HEK293 (cell line): ENCODE measurements at regions not wholly inside any gene's neighbourhood (a gene's known extent, or its start where the extent isn't known, plus 50 kb on each side); places are given as distances from the start of the nearest gene placed in this dataset.
A peak's percentile ranks its signal among the peaks of the same experiment; 100 is the strongest.

ENCODE experiments used
- CTCF ChIA-PET: fragments of 350-600 bp; formaldehyde crosslinking; extraction: SDS; loops from one replicate; lab custom pipeline; 2021; ENCODE audit warnings: antibody characterized with exemption; lab: Yijun Ruan, JAX
- POLR2A ChIA-PET: fragments of 300-600 bp; formaldehyde crosslinking; extraction: SDS; loops from one replicate; lab custom pipeline; 2020; ENCODE audit warnings: antibody characterized with exemption, inconsistent platforms; lab: Yijun Ruan, JAX
- H3K27ac ChIP-seq: fragments of 200-500 bp; sonication (Bioruptor generic); 2 replicates; pipeline ENCODE4 v1.5.1; 2014; ENCODE audit warnings: low read depth, low read length, control low read depth, inconsistent platforms; ENCODE audit errors: extremely low read depth
- H3K36me3 ChIP-seq, 2 experiments: fragments of 200-500 bp in 1 of 2; sonication (Bioruptor generic) in 1 of 2; 1 replicate in 1 of 2; 2 replicates in 1 of 2; pipeline ENCODE4 v1.5.1; 2014 to 2017; ENCODE audit warnings: inconsistent platforms in 2 of 2, low read length in 2 of 2; ENCODE audit not compliant: control insufficient read depth in 2 of 2, insufficient read depth in 1 of 2
- H3K4me1 ChIP-seq: fragments of 200-500 bp; sonication (Bioruptor generic); 2 replicates; pipeline ENCODE4 v1.5.1; 2014; ENCODE audit warnings: mild to moderate bottlenecking, low read length, inconsistent platforms; ENCODE audit not compliant: control insufficient read depth, insufficient read depth
- H3K4me3 ChIP-seq: 2 replicates; pipeline ENCODE4 v1.5.1; 2011; ENCODE audit warnings: low read depth, mild to moderate bottlenecking, control low read depth, low read length, moderate library complexity
- H3K9me3 ChIP-seq: fragments of 200-500 bp; sonication (Bioruptor generic); 2 replicates; pipeline ENCODE4 v1.5.1; 2014; ENCODE audit warnings: low read depth, low read length, inconsistent platforms; ENCODE audit not compliant: control insufficient read depth, insufficient read depth
- KLF1 ChIP-seq: fragments of 450-650 bp; formaldehyde crosslinking; IDR thresholded peaks from 2 replicates; pipeline ENCODE4 v1.5.1; 2016; ENCODE audit warnings: missing biosample characterization, missing genetic modification characterization
- KLF10 ChIP-seq: fragments of 450-650 bp; IDR thresholded peaks from 2 replicates; pipeline ENCODE4 v1.5.1; 2018; ENCODE audit warnings: missing biosample characterization, mild to moderate bottlenecking, missing genetic modification characterization
- MZF1 ChIP-seq: fragments of 450-650 bp; formaldehyde crosslinking; IDR thresholded peaks from 2 replicates; pipeline ENCODE4 v1.5.1; 2017; ENCODE audit warnings: missing biosample characterization, missing genetic modification characterization, borderline replicate concordance
- ZNF146 ChIP-seq: fragments of 450-650 bp; formaldehyde crosslinking; IDR thresholded peaks from 2 replicates; pipeline ENCODE4 v1.5.1; 2016; ENCODE audit warnings: missing biosample characterization, missing genetic modification characterization
- ZNF202 ChIP-seq: fragments of 450-650 bp; formaldehyde crosslinking; IDR thresholded peaks from 2 replicates; pipeline ENCODE4 v1.5.1; 2016; ENCODE audit warnings: missing biosample characterization, missing genetic modification characterization, borderline replicate concordance
- ZNF23 ChIP-seq: fragments of 450-650 bp; formaldehyde crosslinking; IDR thresholded peaks from 2 replicates; pipeline ENCODE4 v1.5.1; 2016; ENCODE audit warnings: missing biosample characterization, missing genetic modification characterization, borderline replicate concordance
- ZNF302 ChIP-seq: fragments of 450-650 bp; formaldehyde crosslinking; IDR thresholded peaks from 2 replicates; pipeline ENCODE4 v1.5.1; 2016; ENCODE audit warnings: missing biosample characterization, missing genetic modification characterization, low read depth
- ZNF518A ChIP-seq: fragments of 450-650 bp; formaldehyde crosslinking; conservative IDR thresholded peaks from 2 replicates; pipeline ENCODE4 v1.5.1; 2016; ENCODE audit warnings: low read depth, missing biosample characterization, missing genetic modification characterization
- ZNF558 ChIP-seq: fragments of 450-650 bp; formaldehyde crosslinking; IDR thresholded peaks from 2 replicates; pipeline ENCODE4 v1.5.1; 2016; ENCODE audit warnings: missing biosample characterization, missing genetic modification characterization
- ZNF629 ChIP-seq: fragments of 450-650 bp; formaldehyde crosslinking; IDR thresholded peaks from 2 replicates; pipeline ENCODE4 v1.5.1; 2017; ENCODE audit warnings: missing biosample characterization, missing genetic modification characterization
- TF ChIP-seq, protein P1 (sequence below): fragments of 450-650 bp; formaldehyde crosslinking; IDR thresholded peaks from 2 replicates; pipeline ENCODE4 v1.5.1; 2016; ENCODE audit warnings: missing biosample characterization, missing genetic modification characterization
- TF ChIP-seq, protein P2 (sequence below): fragments of 450-650 bp; formaldehyde crosslinking; IDR thresholded peaks from 2 replicates; pipeline ENCODE4 v1.5.1; 2017; ENCODE audit warnings: missing biosample characterization, missing genetic modification characterization
- TF ChIP-seq, protein P3 (sequence below): fragments of 450-650 bp; formaldehyde crosslinking; IDR thresholded peaks from 2 replicates; pipeline ENCODE4 v1.5.1; 2016; ENCODE audit warnings: missing biosample characterization, missing genetic modification characterization
- TF ChIP-seq, protein P4 (sequence below): IDR thresholded peaks from 2 replicates; pipeline ENCODE4 v1.6.1; 2011; ENCODE audit warnings: mild to moderate bottlenecking, low read depth, low read length, borderline replicate concordance

DNA sequence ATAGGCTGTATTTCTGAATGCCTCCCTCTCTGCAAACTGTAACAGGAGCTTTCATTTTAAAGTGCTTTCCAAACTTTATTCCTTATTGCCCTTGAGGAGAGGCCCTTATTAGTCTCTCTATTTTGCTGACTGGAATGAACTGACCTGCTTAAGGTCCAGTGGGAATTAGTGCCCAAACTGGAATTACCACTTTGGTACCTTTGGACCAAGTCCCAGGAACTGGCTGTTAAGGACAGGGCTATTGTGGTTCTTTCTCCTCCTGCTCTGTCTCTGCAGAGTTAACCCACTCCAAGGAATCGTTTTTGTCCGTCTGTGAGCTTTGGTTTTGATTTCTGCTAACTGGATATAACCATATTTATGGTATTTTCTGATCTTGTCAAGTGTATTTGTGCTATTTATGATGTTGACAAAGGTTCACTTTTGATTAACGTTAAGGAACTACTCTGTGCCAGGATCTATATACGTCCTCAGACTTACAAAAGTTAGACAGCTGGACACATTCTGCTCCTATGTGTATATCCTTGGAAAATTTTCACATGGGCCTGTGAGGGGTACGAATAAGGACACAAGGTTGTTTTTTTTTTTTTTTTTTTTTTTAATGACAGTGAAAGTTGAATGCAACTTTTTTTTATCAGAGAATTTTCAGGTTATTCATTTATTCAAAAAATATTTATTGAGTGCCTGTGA lies 189.1 kb upstream of the ANKRD55 start (continued):
- TF ChIP-seq ZNF518A (tag by site-specific recombination) (no peak), KLF10 (no peak), MZF1 (no peak)
- TF ChIP-seq, protein P1, sequence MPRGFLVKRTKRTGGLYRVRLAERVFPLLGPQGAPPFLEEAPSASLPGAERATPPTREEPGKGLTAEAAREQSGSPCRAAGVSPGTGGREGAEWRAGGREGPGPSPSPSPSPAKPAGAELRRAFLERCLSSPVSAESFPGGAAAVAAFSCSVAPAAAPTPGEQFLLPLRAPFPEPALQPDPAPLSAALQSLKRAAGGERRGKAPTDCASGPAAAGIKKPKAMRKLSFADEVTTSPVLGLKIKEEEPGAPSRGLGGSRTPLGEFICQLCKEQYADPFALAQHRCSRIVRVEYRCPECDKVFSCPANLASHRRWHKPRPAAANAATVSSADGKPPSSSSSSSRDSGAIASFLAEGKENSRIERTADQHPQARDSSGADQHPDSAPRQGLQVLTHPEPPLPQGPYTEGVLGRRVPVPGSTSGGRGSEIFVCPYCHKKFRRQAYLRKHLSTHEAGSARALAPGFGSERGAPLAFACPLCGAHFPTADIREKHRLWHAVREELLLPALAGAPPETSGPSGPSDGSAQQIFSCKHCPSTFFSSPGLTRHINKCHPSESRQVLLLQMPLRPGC (tag by site-specific recombination), result no peak

DNA sequence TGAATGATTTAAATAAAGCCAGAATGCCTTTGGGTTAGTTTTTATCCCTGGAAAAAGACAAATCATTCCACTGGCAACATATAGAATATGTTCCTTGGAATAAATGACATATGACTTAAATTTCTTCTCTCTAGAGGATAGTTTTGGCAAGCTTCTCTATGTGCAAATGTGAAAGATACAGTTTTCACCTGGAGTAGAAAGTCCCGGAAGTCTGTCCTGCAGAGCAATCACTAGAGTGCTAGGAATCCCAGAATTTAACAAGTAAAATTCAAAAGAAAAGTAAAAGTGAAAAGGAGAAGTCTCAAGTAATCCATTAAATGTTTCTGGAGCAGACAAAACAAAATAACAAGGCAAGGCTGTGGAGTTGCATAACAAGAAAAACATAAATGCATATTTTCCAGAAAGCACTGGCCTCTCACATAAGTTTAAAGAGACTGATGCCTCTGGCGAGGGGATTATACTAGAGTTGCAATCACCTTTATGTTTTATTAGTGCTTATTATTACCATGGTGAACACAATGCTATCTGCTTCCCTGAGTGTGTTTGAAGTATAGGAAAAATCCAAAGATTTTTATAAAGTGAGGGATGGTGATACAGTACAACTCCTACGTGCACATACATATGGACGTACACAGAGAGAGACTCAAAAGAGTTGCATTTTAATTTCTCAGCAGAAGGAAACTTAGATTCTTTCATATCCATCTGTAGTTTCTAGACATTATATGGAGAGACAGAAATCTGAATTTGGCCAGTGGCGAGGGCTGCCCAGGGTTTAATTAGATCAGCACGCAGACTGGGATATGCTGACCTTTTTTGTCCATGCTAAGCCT lies 188.3 kb upstream of the ANKRD55 start:
- TF ChIP-seq KLF1 (tag by site-specific recombination), result no peak
- TF ChIP-seq, all 188 proteins: peak for 0
- Histone ChIP-seq H3K4me3 (no peak overlapping the region), H3K27ac (no peak overlapping the region), H3K36me3 (no peaks in the 10 kb centered on the region), H3K9me3 (no peaks in the 10 kb centered on the region; the same call in 1 of the 2 replicates), H3K4me1 (no peaks in the 10 kb centered on the region)
- ChIA-PET CTCF (no interaction called here), POLR2A (no interaction called here)

DNA sequence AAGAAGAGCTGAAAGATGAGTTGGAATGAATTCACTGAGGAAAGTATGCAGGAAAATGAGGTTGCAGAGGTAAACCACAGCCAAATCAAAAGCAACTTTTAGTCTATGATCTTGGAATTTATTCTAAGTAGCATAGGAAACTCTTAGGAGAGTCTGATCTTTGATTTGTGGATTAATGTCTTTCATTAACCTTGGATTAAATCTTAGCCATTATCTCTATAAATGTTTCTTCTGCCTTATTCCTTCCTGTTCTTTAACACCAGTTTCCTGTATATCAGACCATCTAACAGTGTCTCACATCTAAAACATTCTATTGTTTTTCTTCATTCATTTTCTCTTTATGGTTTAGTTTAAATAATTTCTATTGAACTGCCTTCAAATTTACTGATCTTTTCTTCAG lies 187.2 kb upstream of the ANKRD55 start:
- Histone ChIP-seq H3K9me3 (no peaks in the 10 kb centered on the region; the same call in 1 of the 2 replicates), H3K27ac (no peak overlapping the region), H3K4me3 (no peak overlapping the region), H3K36me3 (no peaks in the 10 kb centered on the region), H3K4me1 (no peaks in the 10 kb centered on the region)
- TF ChIP-seq ZNF558 (tag by site-specific recombination) (peak; percentile 99), ZNF629 (tag by site-specific recombination) (no peak)
- ChIA-PET POLR2A (no interaction called here), CTCF (no interaction called here)

DNA sequence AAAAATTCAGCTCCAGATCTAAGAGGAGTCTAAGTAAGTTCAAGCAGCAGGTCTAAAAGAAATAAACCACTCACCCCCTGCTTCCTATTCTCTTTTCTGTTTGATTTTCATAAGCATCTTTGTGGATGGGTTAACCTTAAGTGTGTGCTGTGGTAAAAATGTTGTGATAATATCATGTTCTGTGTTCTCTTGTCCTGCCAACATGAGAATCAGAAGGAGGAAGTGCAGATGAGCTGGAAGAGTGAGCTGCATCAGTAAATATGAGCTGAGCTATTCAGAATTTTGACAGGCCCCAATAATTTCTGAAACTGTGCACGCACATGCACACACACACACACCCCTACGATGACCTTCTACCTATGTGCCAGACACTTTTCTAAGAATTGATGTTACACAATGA lies 186.5 kb upstream of the ANKRD55 start:
- ChIA-PET POLR2A (no interaction called here), CTCF (no interaction called here)
- no peak overlapping the region for H3K4me3 ChIP-seq
- TF ChIP-seq, protein P2, sequence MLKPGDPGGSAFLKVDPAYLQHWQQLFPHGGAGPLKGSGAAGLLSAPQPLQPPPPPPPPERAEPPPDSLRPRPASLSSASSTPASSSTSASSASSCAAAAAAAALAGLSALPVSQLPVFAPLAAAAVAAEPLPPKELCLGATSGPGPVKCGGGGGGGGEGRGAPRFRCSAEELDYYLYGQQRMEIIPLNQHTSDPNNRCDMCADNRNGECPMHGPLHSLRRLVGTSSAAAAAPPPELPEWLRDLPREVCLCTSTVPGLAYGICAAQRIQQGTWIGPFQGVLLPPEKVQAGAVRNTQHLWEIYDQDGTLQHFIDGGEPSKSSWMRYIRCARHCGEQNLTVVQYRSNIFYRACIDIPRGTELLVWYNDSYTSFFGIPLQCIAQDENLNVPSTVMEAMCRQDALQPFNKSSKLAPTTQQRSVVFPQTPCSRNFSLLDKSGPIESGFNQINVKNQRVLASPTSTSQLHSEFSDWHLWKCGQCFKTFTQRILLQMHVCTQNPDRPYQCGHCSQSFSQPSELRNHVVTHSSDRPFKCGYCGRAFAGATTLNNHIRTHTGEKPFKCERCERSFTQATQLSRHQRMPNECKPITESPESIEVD, result no peak
- TF ChIP-seq, protein P3, sequence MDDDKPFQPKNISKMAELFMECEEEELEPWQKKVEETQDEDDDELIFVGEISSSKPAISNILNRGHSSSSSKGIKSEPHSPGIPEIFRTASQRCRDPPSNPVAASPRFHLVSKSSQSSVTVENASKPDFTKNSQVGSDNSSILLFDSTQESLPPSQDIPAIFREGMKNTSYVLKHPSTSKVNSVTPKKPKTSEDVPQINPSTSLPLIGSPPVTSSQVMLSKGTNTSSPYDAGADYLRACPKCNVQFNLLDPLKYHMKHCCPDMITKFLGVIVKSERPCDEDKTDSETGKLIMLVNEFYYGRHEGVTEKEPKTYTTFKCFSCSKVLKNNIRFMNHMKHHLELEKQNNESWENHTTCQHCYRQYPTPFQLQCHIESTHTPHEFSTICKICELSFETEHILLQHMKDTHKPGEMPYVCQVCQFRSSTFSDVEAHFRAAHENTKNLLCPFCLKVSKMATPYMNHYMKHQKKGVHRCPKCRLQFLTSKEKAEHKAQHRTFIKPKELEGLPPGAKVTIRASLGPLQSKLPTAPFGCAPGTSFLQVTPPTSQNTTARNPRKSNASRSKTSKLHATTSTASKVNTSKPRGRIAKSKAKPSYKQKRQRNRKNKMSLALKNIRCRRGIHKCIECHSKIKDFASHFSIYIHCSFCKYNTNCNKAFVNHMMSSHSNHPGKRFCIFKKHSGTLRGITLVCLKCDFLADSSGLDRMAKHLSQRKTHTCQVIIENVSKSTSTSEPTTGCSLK (tag by site-specific recombination), result no peak
- TF ChIP-seq ZNF23, result no peak
- TF ChIP-seq ZNF302 (tag by site-specific recombination), result no peak
- TF ChIP-seq ZNF146 (tag by site-specific recombination), result no peak
- TF ChIP-seq, protein P4, sequence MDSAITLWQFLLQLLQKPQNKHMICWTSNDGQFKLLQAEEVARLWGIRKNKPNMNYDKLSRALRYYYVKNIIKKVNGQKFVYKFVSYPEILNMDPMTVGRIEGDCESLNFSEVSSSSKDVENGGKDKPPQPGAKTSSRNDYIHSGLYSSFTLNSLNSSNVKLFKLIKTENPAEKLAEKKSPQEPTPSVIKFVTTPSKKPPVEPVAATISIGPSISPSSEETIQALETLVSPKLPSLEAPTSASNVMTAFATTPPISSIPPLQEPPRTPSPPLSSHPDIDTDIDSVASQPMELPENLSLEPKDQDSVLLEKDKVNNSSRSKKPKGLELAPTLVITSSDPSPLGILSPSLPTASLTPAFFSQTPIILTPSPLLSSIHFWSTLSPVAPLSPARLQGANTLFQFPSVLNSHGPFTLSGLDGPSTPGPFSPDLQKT, result no peak
- TF ChIP-seq ZNF202 (tag by site-specific recombination), result no peak
- no peak for TF ChIP-seq KLF1 (tag by site-specific recombination)
- H3K36me3 ChIP-seq, result no peaks in the 10 kb centered on the region
- H3K27ac ChIP-seq, result no peak overlapping the region
- H3K4me1 ChIP-seq, result no peaks in the 10 kb centered on the region
- H3K9me3 ChIP-seq, result no peaks in the 10 kb centered on the region; the same call in 1 of the 2 replicates
